Kidney capillary endothelial cell (primary cell): ENCODE measurements at regions not wholly inside any gene's neighbourhood (a gene's known extent, or its start where the extent isn't known, plus 50 kb on each side); places are given as distances from the start of the nearest gene placed in this dataset.
A peak's percentile ranks its signal among the peaks of the same experiment; 100 is the strongest.

Experiments
- DNase-seq: peaks from one replicate; pipeline ENCODE4 v3.0.0-alpha.2; 2018; ENCODE audit warnings: low spot score

GRCh38 chr9:78860801-78861475, 564.0 kb downstream of the PSAT1 start:
- no peak for DNase-seq

GRCh38 chr9:78863531-78863930, 566.6 kb downstream of the PSAT1 start:
- no peak for DNase-seq

GRCh38 chr9:78865737-78866136, 568.8 kb downstream of the PSAT1 start:
- DNase-seq, result no peak

- DNase-seq, result peak; percentile 72
Observed at GRCh38 chr9:78866207-78867132, 569.5 kb downstream of the PSAT1 start.

- DNase-seq, result no peak
Observed at GRCh38 chr9:78871086-78871451, 574.1 kb downstream of the PSAT1 start.

GRCh38 chr9:78871452-78872331, 574.8 kb downstream of the PSAT1 start:
- no peak for DNase-seq

GRCh38 chr9:78874061-78874460, 577.1 kb downstream of the PSAT1 start:
- no peak for DNase-seq

GRCh38 chr9:78879324-78880100, 582.6 kb downstream of the PSAT1 start:
- no peak for DNase-seq

GRCh38 chr9:78881295-78881694, 584.4 kb downstream of the PSAT1 start:
- no peak for DNase-seq

GRCh38 chr9:78882481-78882880, 585.6 kb downstream of the PSAT1 start:
- DNase-seq, result no peak

GRCh38 chr9:78884611-78885150, 587.8 kb downstream of the PSAT1 start:
- DNase-seq, result no peak

- DNase-seq, result no peak
Observed at GRCh38 chr9:78892182-78892581, 595.3 kb downstream of the PSAT1 start.

GRCh38 chr9:78892769-78893168, 595.8 kb downstream of the PSAT1 start:
- DNase-seq, result no peak

- DNase-seq, result no peak
Observed at GRCh38 chr9:78893774-78894401, 597.0 kb downstream of the PSAT1 start.

- DNase-seq, result no peak
Observed at GRCh38 chr9:78896479-78896878, 599.6 kb downstream of the PSAT1 start.

- DNase-seq, result no peak
Observed at GRCh38 chr9:78898234-78898633, 601.3 kb downstream of the PSAT1 start.

- DNase-seq, result no peak
Observed at GRCh38 chr9:78899006-78899405, 602.1 kb downstream of the PSAT1 start.

GRCh38 chr9:78900500-78900899, 603.6 kb downstream of the PSAT1 start:
- no peak for DNase-seq

GRCh38 chr9:78902051-78902450, 605.1 kb downstream of the PSAT1 start:
- DNase-seq, result no peak

- no peak for DNase-seq
Observed at GRCh38 chr9:78903581-78903980, 606.7 kb downstream of the PSAT1 start.

GRCh38 chr9:78904686-78905085, 607.8 kb downstream of the PSAT1 start:
- no peak for DNase-seq
